Caco-2 (cell line): ENCODE measurements at regions not wholly inside any gene's neighbourhood (a gene's known extent, or its start where the extent isn't known, plus 50 kb on each side); places are given as distances from the start of the nearest gene placed in this dataset.
"Not testable (repeated sequence)": the region's sequence is repeated elsewhere in the genome, so short reads cannot be mapped to it uniquely, and the experiment has no call there.

Experiments used
- BruUV-seq: library from RNA; stranded (reverse); fragments of 400-500 nt; replicated peaks from 2 replicates; lab custom pipeline; 2021; lab: Mats Ljungman, UMichigan
- CTCF ChIA-PET: fragments of 300-600 bp; sonication (Branson Sonifier 250); formaldehyde crosslinking; loops from one replicate; lab custom pipeline; 2022; ENCODE audit warnings: antibody characterized with exemption; lab: Charles Lee
- POLR2A ChIA-PET: fragments of 300-600 bp; sonication (Branson Sonifier 250); formaldehyde crosslinking; loops from one replicate; lab custom pipeline; 2022; ENCODE audit warnings: antibody characterized with exemption; lab: Charles Lee
- DNase-seq, 2 experiments: peaks; one replicate each; pipeline versions ENCODE4 v3.0.0 to v3.0.0-alpha.2; 2020 to 2022
- H3K27me3 ChIP-seq: replicated peaks from 2 replicates; pipeline ENCODE4 v1.6.0; 2011; ENCODE audit warnings: low read length; ENCODE audit not compliant: control insufficient read depth, insufficient read depth
- H3K36me3 ChIP-seq: 2 replicates; pipeline ENCODE4 v1.5.1; 2011; ENCODE audit warnings: low read length; ENCODE audit not compliant: control insufficient read depth, insufficient read depth
- H3K4me1 ChIP-seq: fragments of 250-450 bp; sonication (Bioruptor Pico); 2 replicates; pipeline ENCODE4 v1.5.1; 2020; ENCODE audit warnings: mild to moderate bottlenecking
- H3K4me3 ChIP-seq: 2 replicates; pipeline ENCODE4 v1.5.1; 2011; ENCODE audit warnings: low read depth, mild to moderate bottlenecking, control low read depth, low read length
- H3K9me3 ChIP-seq: fragments of 250-450 bp; sonication (Bioruptor Pico); 2 replicates; pipeline ENCODE4 v1.5.1; 2020; ENCODE audit warnings: mild to moderate bottlenecking, moderate library complexity
- H3K27ac Mint-ChIP-seq: one replicate; pipeline ENCODE4 v1.8.0; 2022; ENCODE audit warnings: mixed read lengths; ENCODE audit not compliant: unreplicated experiment
- H3K27me3 Mint-ChIP-seq: one replicate; pipeline ENCODE4 v1.8.0; 2022; ENCODE audit warnings: mixed read lengths; ENCODE audit not compliant: insufficient read depth, unreplicated experiment
- H3K36me3 Mint-ChIP-seq: one replicate; pipeline ENCODE4 v1.8.0; 2022; ENCODE audit warnings: mild to moderate bottlenecking, mixed read lengths; ENCODE audit not compliant: insufficient read depth, unreplicated experiment
- H3K4me1 Mint-ChIP-seq: one replicate; pipeline ENCODE4 v1.8.0; 2022; ENCODE audit warnings: low read depth, mixed read lengths; ENCODE audit not compliant: unreplicated experiment
- H3K4me3 Mint-ChIP-seq: one replicate; pipeline ENCODE4 v1.8.0; 2022; ENCODE audit warnings: mild to moderate bottlenecking, moderate library complexity, mixed read lengths; ENCODE audit not compliant: unreplicated experiment
- H3K9me3 Mint-ChIP-seq: one replicate; pipeline ENCODE4 v1.8.0; 2022; ENCODE audit warnings: mixed read lengths; ENCODE audit not compliant: unreplicated experiment
- CTCF ChIP-seq, 2 experiments: fragments of 200-600 bp in 1 of 2; IDR thresholded peaks; 1 replicate in 1 of 2; 2 replicates in 1 of 2; pipeline versions ENCODE4 v1.5.1 to v1.8.0; 2011 to 2022; ENCODE audit warnings: antibody characterized with exemption in 1 of 2, control low read depth in 1 of 2, inconsistent platforms in 1 of 2, low read depth in 1 of 2, low read length in 1 of 2, mild to moderate bottlenecking in 1 of 2, moderate library complexity in 1 of 2; ENCODE audit not compliant: insufficient read depth in 1 of 2, severe bottlenecking in 1 of 2, unreplicated experiment in 1 of 2
- intact Hi-C: fragments of 100-400 bp; cut with micrococcal nuclease; formaldehyde crosslinking; loops from one replicate; pipeline ENCODE4 v1.10.0; 2022; ENCODE audit not compliant: unreplicated experiment

GRCh38 chr21:35556536-35556935, 503.8 kb downstream of the SETD4 start:
- DNase-seq = no peak
- intact Hi-C loops = no loop called here
- H3K4me3 ChIP-seq = no peak overlapping the region
- no peaks in the 10 kb centered on the region for H3K9me3 ChIP-seq
- Mint-ChIP-seq H3K27me3 (no peaks in the 10 kb centered on the region), H3K9me3 (peaks cover 10% of the 10 kb centered on the region), H3K36me3 (no peaks in the 10 kb centered on the region), H3K27ac (no peak overlapping the region), H3K4me3 (no peak overlapping the region), H3K4me1 (no peaks in the 10 kb centered on the region)
- no peaks in the 10 kb centered on the region for H3K27me3 ChIP-seq
- no peaks in the 10 kb centered on the region for H3K4me1 ChIP-seq
- BruUV-seq = no TSS peak
- H3K36me3 ChIP-seq = no peaks in the 10 kb centered on the region
- TF ChIP-seq CTCF (IDR thresholded peaks at IDR 0.05; ENCODE audit: insufficient read depth in 1 of 2, low read depth in 1 of 2, low read length in 1 of 2, severe bottlenecking in 1 of 2, unreplicated experiment in 1 of 2) = no peak
- ChIA-PET POLR2A (no interaction called here), CTCF (no interaction called here)

- H3K36me3 Mint-ChIP-seq, BruUV-seq, POLR2A ChIA-PET, H3K36me3 ChIP-seq, CTCF ChIA-PET, H3K27me3 Mint-ChIP-seq, DNase-seq, intact Hi-C loops, H3K4me3 ChIP-seq, H3K9me3 ChIP-seq, H3K27me3 ChIP-seq, H3K4me3 Mint-ChIP-seq, H3K27ac Mint-ChIP-seq: not testable (repeated sequence)
- peaks cover 15% of the 10 kb centered on the region for H3K4me1 Mint-ChIP-seq
- peaks cover 23% of the 10 kb centered on the region for H3K4me1 ChIP-seq
- H3K9me3 Mint-ChIP-seq = peaks cover 26% of the 10 kb centered on the region
Measured at GRCh38 chr21:35552483-35552882, 503.4 kb upstream of the RUNX1 start.

- H3K4me3 ChIP-seq = no peak overlapping the region
- Mint-ChIP-seq H3K27ac (peak overlapping the region; percentile 82), H3K4me3 (peak overlapping the region; percentile 6), H3K36me3 (peaks cover 6% of the 10 kb centered on the region), H3K4me1 (peaks cover 21% of the 10 kb centered on the region), H3K27me3 (no peaks in the 10 kb centered on the region), H3K9me3 (peaks cover 44% of the 10 kb centered on the region)
- H3K9me3 ChIP-seq = peaks cover 7% of the 10 kb centered on the region; the same call in 1 of the 2 replicates
- no TSS peak for BruUV-seq
- no peak for DNase-seq
- no peaks in the 10 kb centered on the region for H3K27me3 ChIP-seq
- ChIA-PET CTCF (no interaction called here), POLR2A (no interaction called here)
- H3K4me1 ChIP-seq = peaks cover 34% of the 10 kb centered on the region
- no peak for TF ChIP-seq CTCF (IDR thresholded peaks at IDR 0.05; ENCODE audit: insufficient read depth in 1 of 2, low read depth in 1 of 2, low read length in 1 of 2, severe bottlenecking in 1 of 2, unreplicated experiment in 1 of 2)
- intact Hi-C loops = loop anchor here (1.0 kb wide), 1 partner anchor 20 kb away; no protein-coding TSS in a partner anchor
- H3K36me3 ChIP-seq = no peaks in the 10 kb centered on the region
Measured at GRCh38 chr21:35548904-35549615, 500.0 kb upstream of the RUNX1 start.
